ENCODE measurements at regions not wholly inside any gene's neighbourhood (a gene's known extent, or its start where the extent isn't known, plus 50 kb on each side); places are given as distances from the start of the nearest gene placed in this dataset.

- TF ChIP-seq ARNT (IDR thresholded peaks at IDR 0.05) (no peak), FOXA1 (IDR thresholded peaks at IDR 0.05) (no peak)
Measured at GRCh38 chr5:116378777-116379121, 195.9 kb downstream of the SEMA6A start.

Measured in HEK293T (cell line).